GM12875 (cell line): ENCODE measurements at regions not wholly inside any gene's neighbourhood (a gene's known extent, or its start where the extent isn't known, plus 50 kb on each side); places are given as distances from the start of the nearest gene placed in this dataset.

Experiments
- H3K4me3 ChIP-seq: one replicate; pipeline ENCODE4 v1.5.1; 2011; ENCODE audit warnings: low read depth, low read length, control low read depth
- TF ChIP-seq, protein P1 (sequence below): IDR thresholded peaks from 2 replicates; pipeline ENCODE4 v1.5.1; 2011; ENCODE audit warnings: low read depth, mild to moderate bottlenecking, control low read depth, inconsistent platforms, low read length, moderate library complexity, borderline replicate concordance; ENCODE audit not compliant: insufficient read depth

DNA sequence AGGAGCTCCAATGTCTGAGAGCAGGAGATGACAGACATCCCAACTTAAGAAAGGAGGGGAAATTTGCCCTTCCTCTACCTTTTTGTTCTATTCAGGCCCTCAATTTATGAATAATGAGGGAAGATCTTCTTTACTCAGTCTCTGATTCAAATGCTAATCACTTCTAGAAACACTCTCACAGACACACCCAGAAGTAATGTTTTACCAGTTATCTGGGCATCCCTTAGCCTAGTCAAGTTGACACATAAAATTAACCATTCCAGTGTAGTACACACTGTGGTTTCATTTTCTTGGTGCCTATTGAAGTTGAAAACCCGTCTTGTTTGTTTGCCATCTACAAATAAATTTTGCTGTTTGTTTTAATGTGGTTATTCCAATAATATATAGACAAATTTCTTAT lies 167.6 kb downstream of the PCSK1 start:
- no peak overlapping the region for H3K4me3 ChIP-seq
- TF ChIP-seq, protein P1, sequence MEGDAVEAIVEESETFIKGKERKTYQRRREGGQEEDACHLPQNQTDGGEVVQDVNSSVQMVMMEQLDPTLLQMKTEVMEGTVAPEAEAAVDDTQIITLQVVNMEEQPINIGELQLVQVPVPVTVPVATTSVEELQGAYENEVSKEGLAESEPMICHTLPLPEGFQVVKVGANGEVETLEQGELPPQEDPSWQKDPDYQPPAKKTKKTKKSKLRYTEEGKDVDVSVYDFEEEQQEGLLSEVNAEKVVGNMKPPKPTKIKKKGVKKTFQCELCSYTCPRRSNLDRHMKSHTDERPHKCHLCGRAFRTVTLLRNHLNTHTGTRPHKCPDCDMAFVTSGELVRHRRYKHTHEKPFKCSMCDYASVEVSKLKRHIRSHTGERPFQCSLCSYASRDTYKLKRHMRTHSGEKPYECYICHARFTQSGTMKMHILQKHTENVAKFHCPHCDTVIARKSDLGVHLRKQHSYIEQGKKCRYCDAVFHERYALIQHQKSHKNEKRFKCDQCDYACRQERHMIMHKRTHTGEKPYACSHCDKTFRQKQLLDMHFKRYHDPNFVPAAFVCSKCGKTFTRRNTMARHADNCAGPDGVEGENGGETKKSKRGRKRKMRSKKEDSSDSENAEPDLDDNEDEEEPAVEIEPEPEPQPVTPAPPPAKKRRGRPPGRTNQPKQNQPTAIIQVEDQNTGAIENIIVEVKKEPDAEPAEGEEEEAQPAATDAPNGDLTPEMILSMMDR: no peak

DNA sequence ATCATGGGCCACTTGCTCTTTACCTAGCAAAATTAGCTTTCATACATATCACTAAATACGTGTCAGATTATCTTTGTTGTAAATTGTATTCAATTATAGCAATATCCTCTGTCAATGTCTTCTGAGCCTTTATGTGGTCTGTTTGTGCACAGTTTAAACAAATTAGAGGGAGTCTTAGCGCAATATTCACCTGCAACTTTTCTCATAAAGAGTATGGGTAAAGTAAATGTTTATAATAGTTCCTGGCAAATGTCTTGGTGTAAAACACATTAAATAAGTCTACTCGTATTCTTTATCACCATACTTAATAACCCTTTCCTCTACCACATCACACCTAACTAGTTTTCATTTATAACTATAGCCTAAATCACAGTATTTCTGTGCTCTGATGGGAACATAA lies 169.0 kb downstream of the PCSK1 start:
- no peak overlapping the region for H3K4me3 ChIP-seq
- TF ChIP-seq, protein P1: no peak

DNA sequence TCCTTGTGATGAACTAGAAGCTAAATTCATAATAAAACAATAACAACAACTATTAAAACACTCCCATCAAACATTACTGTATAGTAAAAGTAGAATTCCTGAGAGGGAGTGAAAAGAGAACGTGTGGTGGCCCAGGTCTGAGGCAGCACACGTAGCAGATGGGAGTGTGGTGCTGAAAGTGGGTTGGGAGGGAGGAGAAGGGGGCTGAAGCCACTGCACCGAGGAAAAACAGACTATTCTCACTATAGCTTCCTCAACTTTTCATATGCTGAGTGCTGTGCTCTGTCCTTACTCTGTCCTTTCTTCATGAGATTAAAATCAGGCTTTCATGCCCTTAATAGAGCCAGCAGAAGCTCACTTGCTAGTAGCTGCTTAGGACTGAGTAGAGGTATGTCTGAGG lies 170.9 kb downstream of the PCSK1 start:
- TF ChIP-seq, protein P1: no peak

DNA sequence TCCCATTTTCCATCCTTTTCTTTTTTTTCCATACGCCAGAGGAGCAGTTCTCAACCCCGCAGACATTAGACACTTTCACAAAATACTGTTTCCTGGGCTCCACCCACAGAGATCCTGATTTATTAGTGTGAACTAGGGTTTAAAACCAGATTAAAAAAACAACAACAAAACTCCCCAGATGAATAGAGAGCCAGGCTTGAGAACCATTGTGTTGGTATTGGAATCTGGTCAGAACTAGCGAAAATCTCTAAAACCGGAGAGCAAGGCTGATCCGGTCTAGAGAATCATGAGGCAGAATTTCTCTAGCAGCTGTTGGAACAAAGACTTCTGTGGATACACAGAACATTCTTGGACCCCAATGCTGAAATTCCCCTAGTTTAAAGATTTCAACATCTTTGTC lies 173.0 kb downstream of the PCSK1 start:
- TF ChIP-seq, protein P1: no peak
- no peak overlapping the region for H3K4me3 ChIP-seq

More for the DNA sequence above, 170.9 kb downstream of the PCSK1 start:
- H3K4me3 ChIP-seq: no peak overlapping the region

DNA sequence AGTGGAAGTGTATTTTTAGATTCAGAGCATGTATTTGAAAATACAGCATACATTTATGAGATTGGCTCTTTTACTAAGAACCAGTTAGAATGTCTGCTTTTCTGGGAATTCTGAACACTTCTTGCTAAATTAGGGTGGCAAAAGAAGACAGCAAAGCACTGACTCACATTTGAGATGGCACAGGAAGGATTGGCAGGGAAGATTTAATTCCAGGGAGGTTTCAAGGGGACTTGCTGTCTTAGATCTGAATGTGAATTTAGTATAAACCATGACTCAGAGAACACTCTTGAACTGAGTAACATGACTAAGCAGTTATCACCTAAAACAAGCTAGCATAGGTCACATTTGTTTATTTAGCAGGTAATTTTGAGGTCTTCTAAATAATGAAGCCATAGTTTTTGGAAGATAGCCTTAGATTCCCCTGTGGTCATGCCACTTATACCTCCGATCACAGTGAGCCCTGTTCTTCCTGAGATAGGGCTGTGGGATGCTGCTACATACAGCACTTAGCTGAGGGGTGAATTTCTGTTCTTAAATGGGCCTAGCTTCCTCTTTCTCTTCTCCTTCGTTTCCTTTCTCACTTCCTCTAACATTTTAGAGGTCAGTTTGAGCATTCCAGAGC lies 173.8 kb downstream of the PCSK1 start:
- TF ChIP-seq, protein P1: no peak
- H3K4me3 ChIP-seq: no peak overlapping the region

DNA sequence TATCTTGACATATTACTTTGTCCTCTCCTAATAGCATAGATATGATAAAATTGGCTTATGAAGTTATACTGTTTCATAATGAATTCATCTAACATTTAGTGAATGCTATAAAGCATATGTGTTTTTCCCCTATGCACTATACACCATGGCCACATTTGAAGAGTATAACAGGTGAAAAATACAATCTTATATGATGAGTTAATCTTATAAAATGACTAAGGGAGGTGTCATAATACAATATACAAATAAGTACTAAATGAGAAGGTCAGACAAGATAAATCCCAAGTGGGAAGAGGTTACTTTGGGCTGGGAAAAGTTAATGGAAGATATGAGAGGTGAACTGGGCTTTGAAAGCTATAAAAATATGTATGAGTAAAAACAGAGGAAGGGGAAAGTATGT lies 174.4 kb downstream of the PCSK1 start:
- TF ChIP-seq, protein P1: no peak
- no peak overlapping the region for H3K4me3 ChIP-seq

DNA sequence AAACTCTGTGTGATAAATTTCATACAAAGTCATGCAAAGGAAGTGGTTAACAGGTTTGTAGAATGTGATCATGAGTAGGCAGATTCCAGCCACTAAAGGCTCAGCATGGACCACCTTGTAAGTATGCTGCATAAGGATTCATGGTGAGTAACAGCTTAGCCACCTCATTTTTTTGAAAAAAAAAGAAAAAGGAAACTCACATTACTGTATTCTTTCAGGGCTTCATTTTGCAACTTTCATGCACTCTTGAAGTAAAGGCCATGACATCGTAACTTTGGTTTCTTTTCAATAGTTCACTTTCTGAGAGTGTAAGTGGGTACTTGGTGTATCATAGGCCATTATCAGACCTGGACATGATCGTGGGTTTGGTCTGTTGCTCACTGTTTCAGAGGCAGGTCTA lies 175.1 kb downstream of the PCSK1 start:
- H3K4me3 ChIP-seq: no peak overlapping the region
- TF ChIP-seq, protein P1: no peak
